ENCODE measurements at regions not wholly inside any gene's neighbourhood (a gene's known extent, or its start where the extent isn't known, plus 50 kb on each side); places are given as distances from the start of the nearest gene placed in this dataset.

DNA sequence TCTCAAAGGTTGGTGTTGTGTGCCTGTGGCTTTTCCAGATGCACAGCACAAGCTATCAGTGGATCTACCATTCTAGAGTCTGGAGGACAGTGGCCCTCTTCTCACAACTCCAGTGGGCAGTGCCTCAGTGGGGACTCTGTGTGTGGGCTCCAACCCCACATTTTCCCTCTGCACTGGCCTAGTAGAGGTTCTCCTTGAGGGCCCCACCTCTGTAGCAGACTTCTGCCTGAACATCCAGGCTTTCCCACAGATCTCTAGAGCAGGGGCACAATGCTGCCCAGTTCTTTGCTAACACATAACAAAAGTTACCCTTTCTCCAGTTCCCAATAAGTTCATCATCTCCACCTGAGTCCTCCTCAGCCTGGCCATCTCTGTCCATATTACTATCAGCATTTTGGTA is 102.1 kb upstream of the ANKRD55 start:
- TF ChIP-seq, protein P1, sequence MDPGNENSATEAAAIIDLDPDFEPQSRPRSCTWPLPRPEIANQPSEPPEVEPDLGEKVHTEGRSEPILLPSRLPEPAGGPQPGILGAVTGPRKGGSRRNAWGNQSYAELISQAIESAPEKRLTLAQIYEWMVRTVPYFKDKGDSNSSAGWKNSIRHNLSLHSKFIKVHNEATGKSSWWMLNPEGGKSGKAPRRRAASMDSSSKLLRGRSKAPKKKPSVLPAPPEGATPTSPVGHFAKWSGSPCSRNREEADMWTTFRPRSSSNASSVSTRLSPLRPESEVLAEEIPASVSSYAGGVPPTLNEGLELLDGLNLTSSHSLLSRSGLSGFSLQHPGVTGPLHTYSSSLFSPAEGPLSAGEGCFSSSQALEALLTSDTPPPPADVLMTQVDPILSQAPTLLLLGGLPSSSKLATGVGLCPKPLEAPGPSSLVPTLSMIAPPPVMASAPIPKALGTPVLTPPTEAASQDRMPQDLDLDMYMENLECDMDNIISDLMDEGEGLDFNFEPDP (CRISPR knock-in tag; IDR thresholded peaks at IDR 0.05), result no peak
- no peak for TF ChIP-seq DACH1 (IDR thresholded peaks at IDR 0.05; ENCODE audit: partially characterized antibody)
- TF ChIP-seq CREB1 (IDR thresholded peaks at IDR 0.05), result no peak
- no peak for TF ChIP-seq CREB1 (CRISPR knock-in tag; IDR thresholded peaks at IDR 0.05)
- TF ChIP-seq EZH2 (IDR thresholded peaks at IDR 0.05; ENCODE audit: borderline replicate concordance, low read depth, low read length), result no peak
- TF ChIP-seq MYNN (IDR thresholded peaks at IDR 0.05), result no peak
- TF ChIP-seq MYNN (CRISPR knock-in tag; IDR thresholded peaks at IDR 0.05), result no peak

Data from K562 (cell line).